Cerebellar cortex (tissue), 1 donor: ENCODE measurements at regions not wholly inside any gene's neighbourhood (a gene's known extent, or its start where the extent isn't known, plus 50 kb on each side); places are given as distances from the start of the nearest gene placed in this dataset.
"Not testable (repeated sequence)": the region's sequence is repeated elsewhere in the genome, so short reads cannot be mapped to it uniquely, and the experiment has no call there.

Source experiments
- DNase-seq: peaks from one replicate; pipeline ENCODE4 v3.0.0-alpha.2; 2015; ENCODE audit warnings: low spot score

DNA sequence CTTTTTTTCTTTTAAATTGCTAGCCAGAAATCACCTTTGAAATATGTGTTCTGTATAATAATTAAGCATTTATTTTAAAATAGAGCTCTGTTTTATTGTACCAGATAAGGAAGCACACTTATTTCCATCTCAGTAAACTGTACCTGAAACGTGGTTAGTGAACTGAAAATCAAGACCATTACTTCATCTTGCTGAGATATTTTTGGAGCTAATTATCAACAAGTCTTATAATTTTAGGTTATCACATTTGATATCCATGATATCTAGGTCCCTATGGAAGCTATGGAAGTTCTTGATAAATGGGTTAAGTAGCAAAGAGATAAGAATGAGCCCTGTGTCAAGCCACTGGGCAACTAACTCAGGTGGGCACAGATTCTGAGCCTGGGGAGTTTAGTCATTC, 187.2 kb downstream of the NFKBIZ start:
- DNase-seq, result no peak

DNA sequence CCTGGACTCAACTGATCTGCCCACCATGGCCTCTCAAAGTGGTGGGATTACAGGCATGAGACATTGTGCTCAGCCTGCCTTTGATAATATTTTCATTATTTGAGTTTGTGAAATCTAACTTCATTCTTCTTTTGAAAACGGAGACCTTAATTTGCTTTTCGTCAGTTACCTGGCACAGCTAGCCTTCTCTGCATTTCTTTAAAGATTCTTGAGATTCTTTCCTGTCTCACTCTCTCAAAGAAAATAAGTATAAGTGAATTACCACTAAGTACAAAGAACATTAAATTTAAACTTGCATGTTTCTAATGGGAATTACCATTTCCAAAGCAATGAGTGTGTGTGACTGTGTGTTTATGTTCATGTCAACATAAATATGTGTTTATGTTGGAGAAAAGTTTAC, 187.9 kb downstream of the NFKBIZ start:
- no peak for DNase-seq

DNA sequence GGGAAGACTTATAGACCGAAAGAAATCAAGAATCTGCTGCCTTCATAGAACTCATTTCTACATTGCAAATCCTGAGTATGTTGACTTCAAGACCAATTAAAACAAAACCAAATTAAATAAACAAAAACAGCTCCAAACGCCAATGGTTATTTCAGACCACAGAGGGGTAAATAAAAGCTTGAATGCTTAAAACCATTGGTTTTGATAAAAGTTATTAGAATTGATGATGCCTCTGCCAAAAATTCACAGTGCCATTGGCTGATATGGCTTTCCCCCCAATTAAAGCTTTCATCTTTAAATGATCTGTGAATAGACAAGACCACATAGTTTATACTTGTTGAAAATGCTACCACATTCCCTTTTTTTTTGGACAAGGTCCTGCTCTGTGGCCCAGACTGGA, 188.5 kb downstream of the NFKBIZ start:
- DNase-seq, result no peak

DNA sequence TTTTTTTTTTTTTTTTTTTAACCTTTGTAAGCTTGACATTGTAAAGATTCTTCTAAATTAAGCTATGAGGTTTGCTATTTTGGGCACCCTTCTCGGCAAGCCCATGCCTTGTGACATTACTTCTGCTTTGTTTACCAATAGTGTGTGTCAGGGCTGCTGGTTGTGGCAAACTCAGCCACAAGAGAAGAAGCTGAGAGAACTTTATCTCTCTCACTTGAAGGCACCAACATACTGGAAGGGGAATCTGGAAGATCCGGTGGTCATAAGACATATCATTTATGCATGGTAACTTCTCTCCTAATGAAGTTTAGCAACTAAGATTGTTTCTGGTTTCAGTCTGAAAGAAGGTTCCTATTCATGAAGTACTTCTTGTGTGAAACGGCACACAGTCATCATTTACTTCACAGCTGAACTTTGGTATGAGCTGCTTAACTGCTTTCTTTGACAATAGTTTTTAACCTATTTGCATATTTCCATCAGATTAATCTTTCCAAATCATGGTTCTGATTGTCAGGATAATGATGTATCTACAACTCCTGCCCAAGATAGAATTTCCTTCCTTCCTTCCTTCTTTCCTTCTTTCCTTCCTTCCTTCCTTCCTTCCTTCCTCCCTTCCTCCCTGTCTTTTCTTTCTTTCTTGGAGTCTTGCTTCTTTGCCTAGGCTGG, 189.3 kb downstream of the NFKBIZ start:
- no peak for DNase-seq

DNA sequence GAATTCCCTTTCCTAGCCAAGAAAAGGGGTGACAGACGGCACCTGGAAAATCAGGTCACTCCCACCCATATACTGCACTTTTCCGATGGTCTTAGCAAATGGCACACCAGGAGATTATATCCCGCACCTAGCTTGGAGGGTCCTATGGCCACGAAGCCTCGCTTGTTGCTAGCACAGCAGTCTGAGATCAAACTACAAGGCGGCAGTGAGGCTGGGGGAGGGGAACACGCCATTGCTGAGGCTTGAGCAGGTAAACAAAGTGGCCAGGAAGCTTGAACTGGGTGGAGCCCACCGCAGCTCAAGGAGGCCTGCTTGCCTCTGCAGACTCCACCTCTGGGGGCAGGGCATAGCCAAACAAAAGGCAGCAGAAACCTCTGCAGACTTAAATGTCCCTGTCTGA, 190.8 kb downstream of the NFKBIZ start:
- DNase-seq, result not testable (repeated sequence)

DNA sequence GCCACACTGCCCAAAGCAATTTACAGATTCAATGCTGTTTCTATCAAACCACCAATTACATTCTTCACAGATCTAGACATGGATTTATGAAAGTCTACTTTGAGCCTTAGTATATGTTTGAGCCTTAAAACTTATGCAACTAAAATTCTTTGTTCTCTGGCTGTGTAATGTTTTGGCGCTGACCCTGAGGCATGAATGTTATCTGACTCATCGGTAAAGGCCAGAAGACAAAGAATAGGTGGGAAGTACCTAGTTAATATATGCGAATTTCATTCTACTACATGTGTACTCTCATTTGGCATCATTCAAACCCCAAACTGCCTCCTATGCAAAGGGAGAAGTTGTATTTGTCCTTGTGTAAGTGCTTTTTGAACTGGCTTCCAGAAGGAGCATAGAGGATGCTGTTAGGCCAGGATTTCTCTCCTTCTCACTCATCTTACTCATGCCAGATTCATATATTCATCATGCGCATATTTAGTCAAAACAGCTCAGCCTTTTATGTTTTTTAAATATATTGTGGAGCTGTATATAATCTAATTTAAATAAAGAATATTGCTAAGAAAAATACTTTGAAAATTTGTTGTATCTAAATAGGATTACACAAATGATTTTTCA, 204.2 kb downstream of the NFKBIZ start:
- DNase-seq, result no peak

DNA sequence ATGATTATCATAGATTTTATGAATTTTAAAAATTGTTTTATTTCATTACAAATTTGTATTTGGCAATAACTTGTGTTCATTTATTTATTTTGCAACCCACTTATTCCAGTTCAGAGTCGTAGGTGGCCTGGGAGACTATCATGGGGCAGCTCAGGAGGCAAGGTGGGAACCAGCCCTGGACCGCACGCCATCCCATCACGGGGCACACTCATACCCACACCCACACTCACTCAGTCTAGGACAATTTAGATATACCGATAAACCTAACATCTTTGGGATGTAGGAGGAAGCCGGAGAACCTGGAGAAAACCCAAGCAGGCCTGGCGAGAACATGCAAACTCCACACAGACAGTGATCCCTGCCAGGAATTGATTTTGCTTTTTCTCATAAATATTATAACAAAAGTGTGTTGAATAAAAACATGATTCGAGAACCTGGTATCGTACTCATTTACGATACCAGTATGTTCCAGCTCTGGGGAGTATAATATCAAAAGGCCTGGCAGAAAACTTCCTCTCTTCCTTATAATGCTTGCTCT, 205.3 kb downstream of the NFKBIZ start:
- no peak for DNase-seq

DNA sequence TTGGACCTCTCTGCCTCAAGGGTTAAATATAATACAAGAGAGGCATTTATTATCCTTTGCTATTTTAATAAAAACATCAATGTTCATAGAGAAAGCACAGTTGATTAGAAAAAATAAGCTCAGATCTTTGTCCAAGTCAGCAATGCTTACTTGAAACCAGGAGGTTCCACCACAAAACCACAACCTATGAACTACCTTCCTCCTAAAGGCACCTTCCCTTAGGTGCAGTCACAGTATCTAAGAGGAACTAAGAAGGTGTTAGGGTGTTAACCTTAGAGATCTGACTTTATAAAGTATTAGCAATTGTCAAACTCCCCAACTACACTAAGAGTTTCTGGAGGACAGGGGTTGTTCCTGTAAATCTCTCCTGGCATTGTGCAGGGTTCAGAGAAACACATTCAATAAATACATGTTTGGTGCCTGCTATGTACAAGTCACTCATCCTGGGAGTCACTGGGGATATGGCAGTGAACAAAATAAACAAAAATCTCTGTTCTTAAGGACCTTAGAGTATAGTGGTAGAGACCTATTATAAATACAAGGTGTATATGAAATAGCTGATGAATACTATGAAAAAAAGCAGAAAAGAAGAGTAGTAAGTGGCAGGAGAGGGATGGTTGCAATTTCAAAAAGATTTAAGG, 208.6 kb downstream of the NFKBIZ start:
- no peak for DNase-seq

DNA sequence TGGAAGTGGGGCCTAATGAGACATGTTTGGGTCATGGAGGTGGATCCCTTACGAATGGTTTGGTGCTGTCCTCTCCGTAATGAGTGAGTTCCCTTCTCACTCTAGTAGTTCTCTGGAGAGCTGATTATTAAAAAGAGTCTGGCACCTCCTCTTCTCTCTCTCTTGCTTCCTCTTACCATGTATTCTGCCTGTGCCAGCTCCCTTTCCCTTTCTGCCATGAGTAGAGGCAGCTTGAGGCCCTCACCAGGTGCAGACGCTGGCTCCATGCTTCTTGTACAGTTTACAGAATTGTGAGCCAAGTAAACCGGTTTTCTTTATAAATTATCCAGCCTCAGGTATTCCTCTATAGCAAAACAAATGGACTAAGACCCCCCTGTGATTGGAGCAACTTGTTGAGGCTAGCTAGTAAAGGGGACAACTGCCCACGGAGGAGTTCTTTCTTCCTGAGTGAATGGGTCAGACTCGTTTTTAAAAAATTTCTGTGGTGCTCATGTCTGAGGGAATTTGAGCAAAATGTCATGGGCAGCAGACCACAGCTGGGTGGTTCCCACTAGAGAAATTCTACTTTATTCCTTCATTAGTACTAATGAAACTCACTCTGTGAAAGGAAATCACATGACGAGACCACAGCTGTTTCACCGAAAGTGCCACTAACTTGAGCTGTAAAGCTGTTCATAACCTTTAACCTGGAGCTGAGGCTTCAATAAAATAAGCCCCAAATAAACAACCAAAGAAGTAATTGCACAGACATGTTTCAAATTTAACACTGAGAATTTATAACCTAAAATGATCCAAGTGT, 210.0 kb downstream of the NFKBIZ start:
- no peak for DNase-seq

DNA sequence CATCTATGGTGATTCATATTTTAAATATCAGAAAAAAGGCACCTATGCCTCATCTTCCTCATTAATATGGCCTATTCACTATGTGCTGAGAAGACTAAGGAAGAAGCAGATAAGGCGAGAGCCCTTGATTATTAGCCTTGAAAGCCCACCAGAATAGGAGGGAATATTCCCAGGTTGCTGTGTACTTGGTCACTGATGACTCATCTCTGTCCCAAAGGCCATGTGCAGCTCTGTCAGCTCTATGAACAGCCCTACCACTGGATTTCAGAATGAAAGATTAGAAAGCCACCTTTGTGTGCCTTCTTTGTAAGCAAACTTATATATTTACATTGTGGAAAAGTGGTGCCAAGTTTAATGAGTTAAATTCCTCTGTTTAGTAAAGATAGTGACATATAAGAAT, 211.5 kb downstream of the NFKBIZ start:
- DNase-seq, result no peak

DNA sequence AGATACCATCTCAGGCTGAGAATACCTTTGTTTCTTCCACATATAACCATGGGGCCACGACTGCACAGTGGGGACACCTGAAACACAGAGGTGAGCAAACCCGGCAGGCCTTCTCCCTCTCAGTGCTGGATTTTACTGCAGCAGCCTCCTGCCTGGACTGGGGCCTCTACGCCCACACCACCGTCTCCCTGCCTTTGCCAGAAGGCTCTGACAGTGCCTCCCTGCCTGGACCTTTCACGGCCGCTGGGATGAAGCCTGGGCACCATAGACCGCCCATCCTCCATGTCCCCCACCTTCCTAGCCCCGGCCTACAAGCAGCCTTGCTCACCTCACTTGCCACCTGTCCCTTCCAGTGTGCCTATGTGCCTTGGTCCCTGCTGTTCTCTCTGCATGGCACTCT, 214.3 kb downstream of the NFKBIZ start:
- DNase-seq, result no peak

DNA sequence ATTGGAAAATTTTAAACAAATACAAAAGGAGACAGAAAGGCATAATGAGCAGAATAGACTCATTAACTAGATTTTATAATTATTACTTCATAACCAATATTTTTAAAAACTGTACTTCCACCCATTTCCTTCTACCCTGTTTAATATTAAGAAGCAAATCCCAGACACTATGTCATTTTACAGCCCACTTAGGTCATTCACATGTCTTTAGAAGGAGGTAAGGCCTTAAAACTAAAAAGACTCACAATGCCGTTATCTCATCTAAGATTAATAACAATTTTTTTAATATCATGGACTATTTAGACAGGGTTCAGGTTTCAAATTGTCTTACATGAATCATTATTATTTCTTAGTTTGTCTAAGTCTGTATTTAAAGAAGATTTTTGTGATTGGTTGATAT, 217.2 kb downstream of the NFKBIZ start:
- no peak for DNase-seq

DNA sequence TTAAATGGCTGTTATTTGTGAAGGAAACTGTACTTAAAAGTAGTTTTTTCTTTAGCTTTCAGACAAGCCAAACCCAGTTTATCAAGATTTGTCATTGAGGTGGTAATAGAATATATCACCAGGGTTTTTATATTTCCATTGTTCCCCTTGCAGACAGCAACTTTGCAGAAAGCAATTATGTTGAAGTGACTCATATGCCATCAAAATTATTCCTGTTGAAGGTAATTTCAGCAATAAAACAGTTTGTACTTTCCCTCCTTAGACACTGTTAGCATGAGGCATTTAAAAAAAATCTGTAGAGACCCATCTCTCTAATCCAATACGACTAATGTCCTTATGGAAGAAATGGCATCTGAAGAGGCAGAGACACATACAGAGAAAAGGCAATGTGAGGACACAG, 219.0 kb downstream of the NFKBIZ start:
- DNase-seq, result no peak

DNA sequence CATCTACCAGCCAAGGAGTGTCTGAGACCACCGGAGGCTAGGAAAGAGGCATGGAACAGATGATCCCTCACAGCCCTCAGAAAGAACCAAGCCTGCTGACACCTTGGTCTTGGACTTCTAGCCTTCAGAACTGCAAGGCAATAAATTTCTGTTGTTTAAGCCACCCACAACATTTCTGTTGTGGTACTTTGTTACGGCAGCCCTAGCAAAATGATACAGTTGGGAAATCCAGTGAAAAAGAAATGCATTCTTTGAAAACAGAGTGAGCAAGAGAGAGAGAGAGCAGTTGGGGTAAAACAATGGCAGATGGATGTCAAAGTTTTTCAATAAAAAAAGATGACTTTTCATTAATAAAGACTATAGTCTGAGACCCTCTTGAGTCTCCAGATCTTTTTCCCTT, 219.4 kb downstream of the NFKBIZ start:
- DNase-seq, result no peak

DNA sequence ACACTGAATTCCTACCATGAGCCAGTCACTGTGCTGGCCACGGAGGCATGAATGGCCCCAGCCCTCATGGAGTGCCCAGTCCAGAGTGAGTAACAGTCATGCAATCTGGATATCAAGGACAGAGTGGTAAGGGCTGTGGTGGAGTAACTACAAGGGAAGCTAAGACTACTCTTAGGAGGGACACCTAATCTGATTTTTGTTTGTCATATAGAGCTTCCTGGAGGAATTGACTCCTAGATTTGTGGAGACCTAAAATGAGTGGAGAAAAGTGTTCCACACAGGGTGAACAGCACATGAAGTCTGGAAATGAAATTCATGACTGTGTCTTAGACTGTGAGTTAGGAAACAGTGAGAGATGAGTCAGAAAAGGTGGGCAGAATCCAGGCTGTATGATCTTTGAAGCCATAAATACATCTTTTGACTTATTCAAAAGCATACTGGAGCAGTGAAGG, 219.9 kb downstream of the NFKBIZ start:
- no peak for DNase-seq

DNA sequence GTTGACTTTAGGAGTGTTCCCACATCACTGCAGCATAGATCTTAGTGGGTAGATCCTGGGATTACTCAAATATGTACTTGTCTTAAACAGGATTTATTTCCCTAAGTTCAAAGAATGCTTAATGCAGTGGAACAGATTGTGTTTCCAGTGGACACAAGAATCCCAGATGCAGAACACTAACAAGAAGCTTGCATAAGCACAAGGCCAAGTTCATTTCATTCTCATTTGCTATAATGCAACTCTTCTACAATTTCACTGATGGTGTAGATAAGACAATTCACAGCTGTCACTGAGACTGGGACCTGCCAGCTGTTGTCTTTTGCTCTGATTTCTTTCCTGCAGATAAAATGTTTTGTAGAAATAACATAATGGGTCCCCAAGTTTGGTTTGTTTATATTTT, 225.6 kb downstream of the NFKBIZ start:
- no peak for DNase-seq

DNA sequence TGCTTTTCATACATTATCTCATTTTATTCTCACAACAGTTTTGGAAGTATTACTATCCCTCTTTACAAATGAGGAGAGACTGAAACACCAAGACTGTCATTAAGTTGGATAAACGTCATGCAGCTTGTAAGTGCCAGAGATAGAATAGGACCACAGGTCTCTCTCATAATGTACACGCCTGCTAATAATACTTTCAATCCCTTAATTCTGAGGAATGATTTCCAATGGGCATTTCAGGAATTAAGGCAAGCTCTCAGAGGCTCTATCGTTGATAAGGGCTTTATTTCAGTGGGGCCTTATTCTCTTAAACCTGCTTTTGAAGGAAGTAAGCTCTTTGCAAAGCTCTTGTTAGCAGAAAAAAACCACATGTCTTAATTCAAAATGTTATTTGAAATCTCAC, 229.1 kb downstream of the NFKBIZ start:
- DNase-seq, result no peak

DNA sequence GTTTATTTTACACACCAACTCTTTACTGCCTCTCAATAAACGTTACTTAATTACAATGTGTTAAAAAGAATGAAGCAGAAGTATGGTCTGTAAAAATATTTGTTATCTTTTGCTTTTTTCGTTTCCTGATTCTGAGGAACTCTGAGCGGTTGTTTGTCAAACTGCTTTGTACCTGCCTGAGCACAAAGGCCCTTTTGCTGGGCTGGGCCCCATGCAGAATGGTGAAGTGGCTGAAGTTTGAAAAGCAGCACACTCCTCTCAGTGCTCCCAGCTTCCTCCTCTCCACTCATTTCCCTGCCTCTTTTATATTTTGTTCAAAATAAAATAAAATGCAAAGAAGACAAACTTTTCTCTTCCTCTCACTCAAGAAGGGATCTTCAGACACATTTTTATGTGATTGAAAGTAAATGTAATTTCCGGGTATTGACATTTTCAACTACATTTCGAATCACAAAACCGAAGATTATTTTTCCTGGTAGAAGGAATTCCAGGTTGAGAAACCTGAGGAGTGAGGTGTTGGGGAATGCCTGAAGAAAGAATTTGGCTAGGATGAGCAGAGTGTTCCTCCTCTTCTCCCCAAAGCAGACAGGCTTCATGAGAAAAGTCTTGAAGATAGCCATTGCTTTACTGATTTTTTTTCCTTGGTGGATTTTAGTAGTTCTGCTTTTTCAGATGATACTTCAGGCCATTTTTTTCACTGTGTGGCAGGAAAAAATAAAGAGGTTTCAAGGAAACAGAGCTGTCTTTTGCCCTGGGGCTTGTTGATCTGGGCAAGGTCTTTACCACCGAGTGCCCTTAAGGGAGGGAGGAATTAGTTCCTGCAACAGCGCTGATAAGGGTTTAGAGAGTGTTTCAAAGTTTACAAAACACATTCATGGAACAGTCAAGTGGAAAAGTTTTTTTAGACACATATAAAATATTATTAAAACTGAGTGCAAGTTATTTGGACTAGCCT, 229.8 kb downstream of the NFKBIZ start:
- no peak for DNase-seq

DNA sequence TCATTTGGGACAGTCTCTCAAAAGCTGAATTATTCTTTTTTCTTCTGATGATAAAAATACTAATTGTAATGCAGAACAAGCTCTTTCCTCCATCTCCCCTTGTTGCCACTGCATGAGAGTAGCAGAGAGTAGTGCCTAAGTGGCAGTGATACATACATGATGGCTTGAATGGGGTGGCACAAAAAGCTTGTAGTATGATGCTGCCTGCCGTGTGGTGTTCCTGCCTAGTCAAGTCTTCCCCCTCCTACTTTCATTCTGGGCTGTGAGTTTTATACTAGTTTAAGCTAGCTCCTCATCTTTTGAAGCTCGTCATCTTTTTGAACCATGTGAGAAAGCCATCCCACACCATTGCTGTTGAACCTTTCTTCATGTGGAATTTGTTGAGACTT, 230.5 kb downstream of the NFKBIZ start:
- no peak for DNase-seq

DNA sequence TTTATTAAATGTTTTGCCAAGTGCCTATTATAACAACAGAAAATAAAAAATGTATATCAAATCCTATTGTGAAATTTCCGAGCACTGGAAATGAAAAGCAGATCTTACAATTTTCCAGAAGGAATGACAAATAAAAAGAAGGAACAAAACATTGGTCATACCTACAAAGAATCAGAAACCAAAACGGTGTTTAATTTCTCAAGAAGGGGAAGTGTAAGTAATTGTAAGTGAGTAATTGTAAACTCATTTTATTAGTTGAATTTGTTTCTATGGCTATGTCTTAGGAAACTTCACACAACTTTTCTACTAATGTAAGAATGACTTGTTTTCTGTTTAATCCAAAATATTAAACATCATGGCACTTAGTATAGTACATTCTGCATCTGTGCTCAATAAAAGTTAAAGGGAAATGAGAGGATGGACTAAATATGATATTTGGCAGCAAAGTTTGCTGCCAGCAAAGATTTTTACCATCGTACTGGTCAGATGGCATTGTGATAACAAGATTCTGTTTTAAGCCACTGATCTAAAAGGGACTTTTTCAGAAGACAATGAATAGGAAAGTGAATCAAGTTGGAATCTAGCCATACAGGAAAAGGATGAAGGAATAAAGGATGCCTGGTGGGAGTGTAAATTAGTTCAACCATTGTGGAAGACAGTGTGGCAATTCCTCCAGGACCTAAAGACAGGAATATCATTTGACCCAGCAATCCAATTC, 232.4 kb downstream of the NFKBIZ start:
- DNase-seq, result no peak

DNA sequence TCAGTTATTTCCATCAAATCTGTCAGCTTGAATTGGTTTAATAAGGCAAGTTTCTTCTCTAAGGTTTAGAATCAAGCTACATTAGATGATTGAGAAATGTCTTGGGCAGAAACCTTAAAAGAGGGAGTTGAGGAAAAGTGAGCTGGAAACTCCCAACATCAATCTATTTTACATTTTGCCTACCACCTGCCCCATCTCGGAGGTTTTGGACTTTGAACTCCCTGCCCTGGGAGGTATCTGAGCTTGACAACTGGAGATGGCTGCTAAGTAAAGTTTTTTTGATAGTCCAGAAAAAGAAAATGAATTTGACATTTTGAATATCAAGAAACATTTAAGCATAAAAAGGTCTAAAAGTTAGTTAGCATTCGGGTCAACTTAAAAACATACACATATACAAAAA, 234.2 kb downstream of the NFKBIZ start:
- no peak for DNase-seq
